ENCODE measurements at regions not wholly inside any gene's neighbourhood (a gene's known extent, or its start where the extent isn't known, plus 50 kb on each side); places are given as distances from the start of the nearest gene placed in this dataset.
A peak's percentile ranks its signal among the peaks of the same experiment; 100 is the strongest.
"Not testable (repeated sequence)": the region's sequence is repeated elsewhere in the genome, so short reads cannot be mapped to it uniquely, and the experiment has no call there.

GRCh38 chr2:61677306-61677705, 139.2 kb upstream of the XPO1 start:
- no peak for DNase-seq (ENCODE audit: low spot score)

- no peak for DNase-seq (ENCODE audit: low spot score)
These were observed 137.0 kb upstream of the XPO1 start for GRCh38 chr2:61675204-61675603.

GRCh38 chr2:61671561-61672315, 133.6 kb upstream of the XPO1 start:
- DNase-seq (ENCODE audit: low spot score), result no peak

GRCh38 chr2:61670591-61671501, 132.7 kb upstream of the XPO1 start:
- DNase-seq (ENCODE audit: low spot score), result peak; percentile 29

GRCh38 chr2:61664190-61664589, 126.0 kb upstream of the XPO1 start:
- DNase-seq (ENCODE audit: low spot score), result no peak

GRCh38 chr2:61662990-61663389, 124.8 kb upstream of the XPO1 start:
- DNase-seq (ENCODE audit: low spot score), result no peak

GRCh38 chr2:61660511-61661388, 122.6 kb upstream of the XPO1 start:
- no peak for DNase-seq (ENCODE audit: low spot score)

GRCh38 chr2:61658841-61659780, 121.0 kb upstream of the XPO1 start:
- DNase-seq (ENCODE audit: low spot score), result peak; percentile 47

GRCh38 chr2:61649946-61650345, 111.8 kb upstream of the XPO1 start:
- DNase-seq (ENCODE audit: low spot score), result not testable (repeated sequence)

- no peak for DNase-seq (ENCODE audit: low spot score)
These were observed 110.9 kb upstream of the XPO1 start for GRCh38 chr2:61649021-61649420.

- no peak for DNase-seq (ENCODE audit: low spot score)
These were observed 108.9 kb upstream of the XPO1 start for GRCh38 chr2:61647044-61647443.

- DNase-seq (ENCODE audit: low spot score), result peak; percentile 61
These were observed 107.8 kb upstream of the XPO1 start for GRCh38 chr2:61645911-61646310.

GRCh38 chr2:61643153-61643552, 105.0 kb upstream of the XPO1 start:
- not testable (repeated sequence) for DNase-seq (ENCODE audit: low spot score)

- DNase-seq (ENCODE audit: low spot score), result no peak
These were observed 102.2 kb upstream of the XPO1 start for GRCh38 chr2:61640406-61640805.

- no peak for DNase-seq (ENCODE audit: low spot score)
These were observed 101.6 kb upstream of the XPO1 start for GRCh38 chr2:61639721-61640120.

GRCh38 chr2:61636686-61637085, 98.5 kb upstream of the XPO1 start:
- DNase-seq (ENCODE audit: low spot score), result no peak

- no peak for DNase-seq (ENCODE audit: low spot score)
These were observed 96.4 kb upstream of the XPO1 start for GRCh38 chr2:61634512-61634911.

- DNase-seq (ENCODE audit: low spot score), result no peak
These were observed 95.1 kb upstream of the XPO1 start for GRCh38 chr2:61633250-61633649.

- DNase-seq (ENCODE audit: low spot score), result no peak
These were observed 94.4 kb upstream of the XPO1 start for GRCh38 chr2:61632276-61633169.

- DNase-seq (ENCODE audit: low spot score), result no peak
These were observed 93.2 kb upstream of the XPO1 start for GRCh38 chr2:61631321-61631720.
